ENCODE measurements at regions not wholly inside any gene's neighbourhood (a gene's known extent, or its start where the extent isn't known, plus 50 kb on each side); places are given as distances from the start of the nearest gene placed in this dataset.

- DNase-seq, result no peak
- CTCF ChIA-PET, result interaction anchor here (0.8 kb wide), 1 partner anchor 391 kb away, joined by 3 read pairs; no protein-coding TSS in a partner anchor
- H3K9me3 Mint-ChIP-seq (ENCODE audit: low read depth, unreplicated experiment), result no peaks in the 10 kb centered on the region
- intact Hi-C loops (cut with micrococcal nuclease; ENCODE audit: unreplicated experiment), result no loop called here
- no TSS peak for BruUV-seq (replicated peaks)
- H3K36me3 Mint-ChIP-seq (ENCODE audit: insufficient read depth, unreplicated experiment), result no peaks in the 10 kb centered on the region
- no peaks in the 10 kb centered on the region for H3K4me1 Mint-ChIP-seq (ENCODE audit: low read depth, unreplicated experiment)
- no peak overlapping the region for H3K4me3 Mint-ChIP-seq (ENCODE audit: low read depth, unreplicated experiment)
- no peak for TF ChIP-seq CTCF (IDR thresholded peaks at IDR 0.05; ENCODE audit: unreplicated experiment)
- no peak overlapping the region for H3K27ac Mint-ChIP-seq (ENCODE audit: unreplicated experiment)
- peaks cover 35% of the 10 kb centered on the region for H3K27me3 Mint-ChIP-seq (ENCODE audit: unreplicated experiment)
Observed at GRCh38 chr2:176746411-176746810, 466.2 kb upstream of the HNRNPA3 start.

GRCh38 chr2:176747506-176747905 is 465.1 kb upstream of the HNRNPA3 start:
- intact Hi-C loops (cut with micrococcal nuclease; ENCODE audit: unreplicated experiment), result no loop called here
- Mint-ChIP-seq H3K9me3 (ENCODE audit: low read depth, unreplicated experiment) (no peaks in the 10 kb centered on the region), H3K36me3 (ENCODE audit: insufficient read depth, unreplicated experiment) (no peaks in the 10 kb centered on the region), H3K4me1 (ENCODE audit: low read depth, unreplicated experiment) (no peaks in the 10 kb centered on the region), H3K27ac (ENCODE audit: unreplicated experiment) (no peak overlapping the region), H3K27me3 (ENCODE audit: unreplicated experiment) (peaks cover 24% of the 10 kb centered on the region), H3K4me3 (ENCODE audit: low read depth, unreplicated experiment) (no peak overlapping the region)
- no peak for TF ChIP-seq CTCF (IDR thresholded peaks at IDR 0.05; ENCODE audit: unreplicated experiment)
- DNase-seq, result no peak
- CTCF ChIA-PET, result interaction anchor here (0.6 kb wide), 1 partner anchor 66 kb away, joined by 3 read pairs; no protein-coding TSS in a partner anchor
- BruUV-seq (replicated peaks), result no TSS peak

GRCh38 chr2:176747928-176748327 is 464.7 kb upstream of the HNRNPA3 start:
- Mint-ChIP-seq H3K9me3 (ENCODE audit: low read depth, unreplicated experiment) (no peaks in the 10 kb centered on the region), H3K4me1 (ENCODE audit: low read depth, unreplicated experiment) (no peaks in the 10 kb centered on the region), H3K27me3 (ENCODE audit: unreplicated experiment) (peaks cover 19% of the 10 kb centered on the region), H3K36me3 (ENCODE audit: insufficient read depth, unreplicated experiment) (no peaks in the 10 kb centered on the region), H3K27ac (ENCODE audit: unreplicated experiment) (no peak overlapping the region), H3K4me3 (ENCODE audit: low read depth, unreplicated experiment) (no peak overlapping the region)
- no TSS peak for BruUV-seq (replicated peaks)
- CTCF ChIA-PET, result interaction anchor here (0.6 kb wide), 1 partner anchor 65 kb away, joined by 3 read pairs; no protein-coding TSS in a partner anchor
- intact Hi-C loops (cut with micrococcal nuclease; ENCODE audit: unreplicated experiment), result no loop called here
- TF ChIP-seq CTCF (IDR thresholded peaks at IDR 0.05; ENCODE audit: unreplicated experiment), result no peak
- no peak for DNase-seq

- H3K27ac Mint-ChIP-seq (ENCODE audit: unreplicated experiment), result no peak overlapping the region
- H3K27me3 Mint-ChIP-seq (ENCODE audit: unreplicated experiment), result peaks cover 12% of the 10 kb centered on the region
- CTCF ChIA-PET, result no interaction called here
- no peaks in the 10 kb centered on the region for H3K9me3 Mint-ChIP-seq (ENCODE audit: low read depth, unreplicated experiment)
- TF ChIP-seq CTCF (IDR thresholded peaks at IDR 0.05; ENCODE audit: unreplicated experiment), result no peak
- DNase-seq, result no peak
- no peaks in the 10 kb centered on the region for H3K36me3 Mint-ChIP-seq (ENCODE audit: insufficient read depth, unreplicated experiment)
- no peaks in the 10 kb centered on the region for H3K4me1 Mint-ChIP-seq (ENCODE audit: low read depth, unreplicated experiment)
- intact Hi-C loops (cut with micrococcal nuclease; ENCODE audit: unreplicated experiment), result no loop called here
- no TSS peak for BruUV-seq (replicated peaks)
- H3K4me3 Mint-ChIP-seq (ENCODE audit: low read depth, unreplicated experiment), result no peak overlapping the region
Observed at GRCh38 chr2:176748662-176749061, 463.9 kb upstream of the HNRNPA3 start.

Data from Calu3 (cell line).